ENCODE measurements at regions not wholly inside any gene's neighbourhood (a gene's known extent, or its start where the extent isn't known, plus 50 kb on each side); places are given as distances from the start of the nearest gene placed in this dataset.
A peak's percentile ranks its signal among the peaks of the same experiment; 100 is the strongest.

- peak; percentile 6 for DNase-seq
Measured at GRCh38 chr9:80163889-80164288, 592.1 kb downstream of the TLE4 start.

GRCh38 chr9:80158554-80159170 is 586.9 kb downstream of the TLE4 start:
- DNase-seq = no peak

DNA sequence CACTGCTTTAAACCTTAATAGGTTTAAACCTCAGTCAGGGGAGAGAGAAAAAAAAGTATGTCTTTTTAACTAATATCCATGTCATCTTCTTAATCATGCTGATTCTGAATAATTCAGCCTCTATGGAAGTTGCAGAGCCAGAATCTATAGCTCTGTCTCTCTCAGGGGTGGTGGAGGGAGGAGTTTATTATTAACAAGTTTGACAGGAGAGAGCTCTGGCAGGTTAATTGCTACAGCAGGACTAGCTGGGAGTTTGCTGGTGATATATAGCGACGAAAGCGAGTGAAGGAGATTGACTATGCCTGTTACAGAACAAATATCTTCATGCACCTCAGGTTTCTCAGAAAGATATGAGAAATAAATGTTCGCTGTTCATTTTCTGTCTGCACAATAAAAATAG is 586.4 kb downstream of the TLE4 start:
- DNase-seq = no peak

GRCh38 chr9:80157561-80157983 is 585.8 kb downstream of the TLE4 start:
- no peak for DNase-seq

DNA sequence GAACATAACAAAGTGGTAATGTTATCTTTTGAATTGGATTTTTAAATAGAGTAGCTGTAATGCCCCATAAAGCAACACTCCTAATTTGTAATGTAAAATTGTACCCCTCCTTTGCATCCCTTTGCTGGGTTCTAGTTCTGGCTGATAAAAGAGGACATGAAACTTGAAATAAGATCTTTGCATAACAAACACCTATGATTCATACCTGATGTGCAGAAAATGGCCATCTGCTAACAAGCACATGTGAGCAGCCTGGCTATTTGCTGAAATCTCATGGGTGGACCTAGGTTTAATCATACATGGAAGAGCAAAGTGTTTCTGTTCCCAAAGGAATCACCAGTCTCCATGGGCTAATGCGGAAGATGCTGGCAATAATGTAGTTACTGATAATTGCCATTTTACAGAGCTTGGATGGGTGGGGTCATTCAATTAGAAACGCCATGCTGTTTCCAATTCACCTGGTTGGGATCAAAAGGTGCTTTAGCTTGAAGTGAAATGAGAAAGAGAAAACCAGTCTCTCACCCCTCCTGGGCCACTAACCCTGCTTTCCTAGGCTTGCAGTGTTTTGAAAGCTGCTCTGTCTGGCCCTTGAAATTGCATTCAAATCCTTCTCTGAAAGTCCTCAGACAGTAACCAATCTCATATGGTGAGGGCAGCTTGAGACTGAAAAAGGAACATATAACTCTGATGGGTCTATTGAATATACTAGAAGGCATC is 585.1 kb downstream of the TLE4 start:
- no peak for DNase-seq

DNA sequence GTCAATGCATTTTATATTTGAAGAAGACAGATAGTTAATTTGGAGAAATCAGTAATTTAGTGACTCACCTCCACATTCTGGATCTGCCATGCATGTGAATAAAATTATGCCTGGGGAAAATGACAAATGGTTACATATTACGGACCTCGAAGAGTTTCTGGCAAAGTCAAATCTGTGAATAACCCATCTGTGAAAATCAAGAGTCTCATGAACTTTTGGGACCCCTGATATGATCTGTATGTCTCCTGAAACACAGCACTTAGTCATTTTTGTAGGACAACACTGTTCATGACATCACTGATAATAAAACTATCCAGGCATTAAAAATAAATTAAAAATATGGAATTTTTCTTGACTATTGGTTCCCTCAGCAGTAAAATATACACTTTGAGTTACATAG is 584.5 kb downstream of the TLE4 start:
- no peak for DNase-seq

- DNase-seq = no peak
Measured at GRCh38 chr9:80147866-80148265, 576.1 kb downstream of the TLE4 start.

DNA sequence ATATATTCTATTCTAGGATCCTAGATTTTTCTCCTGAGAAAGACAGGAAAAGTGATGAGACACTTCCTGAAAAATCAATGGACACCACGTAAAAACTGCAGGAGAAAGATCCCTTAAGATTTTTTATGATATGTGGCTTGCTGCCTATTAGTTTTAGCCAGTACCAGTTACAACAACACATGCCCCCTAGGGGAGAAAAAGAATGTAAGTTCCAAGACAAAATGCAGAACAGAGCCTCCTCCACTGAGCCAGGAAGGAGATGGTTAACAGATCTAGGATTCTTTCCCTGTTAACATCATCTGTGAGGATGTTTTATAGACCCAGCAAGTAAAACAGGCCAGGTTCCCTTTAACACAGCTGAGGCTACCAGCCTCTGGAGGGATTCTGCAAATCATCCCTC is 574.7 kb downstream of the TLE4 start:
- DNase-seq = peak; percentile 10

DNA sequence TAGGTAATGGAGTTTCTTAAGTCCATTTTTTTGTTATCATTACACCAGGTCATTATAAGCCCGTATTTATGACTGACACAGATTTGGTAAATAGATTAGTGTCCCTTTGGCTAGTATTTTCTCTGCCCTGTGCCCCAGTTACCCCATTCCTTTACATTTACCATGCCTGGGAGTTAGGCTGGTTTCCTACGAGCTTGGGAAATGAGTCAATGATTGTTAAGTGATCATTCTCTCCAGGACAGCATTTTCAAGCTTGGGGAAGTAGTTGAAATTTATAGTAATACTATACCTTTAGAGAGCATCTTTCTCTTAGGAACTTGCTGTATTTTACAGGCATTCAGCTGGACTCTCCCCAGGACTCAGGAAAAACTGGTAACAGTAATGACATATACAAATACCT is 573.1 kb downstream of the TLE4 start:
- no peak for DNase-seq

- DNase-seq = no peak
Measured at GRCh38 chr9:80144406-80144805, 572.6 kb downstream of the TLE4 start.

DNA sequence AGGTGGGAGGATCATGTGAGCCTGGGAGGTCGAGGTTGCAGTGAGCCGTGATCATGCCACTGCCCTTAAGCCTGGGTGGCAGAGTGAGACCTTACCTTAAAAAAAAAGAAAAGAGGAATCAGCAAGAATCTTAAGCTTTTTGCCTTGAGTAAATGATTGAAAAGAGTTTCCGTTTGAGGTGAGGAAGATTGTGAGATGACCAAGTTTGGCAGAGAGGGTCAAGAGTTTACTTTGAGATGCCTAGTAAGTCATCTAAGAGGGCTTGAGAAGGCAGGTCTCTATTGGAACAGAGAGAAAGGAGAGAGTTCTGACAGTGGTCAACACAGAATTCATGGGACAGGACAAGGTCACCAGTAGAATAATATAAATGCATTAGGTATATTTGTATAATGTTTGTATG is 572.1 kb downstream of the TLE4 start:
- no peak for DNase-seq

GRCh38 chr9:80134487-80134886 is 562.7 kb downstream of the TLE4 start:
- DNase-seq = no peak

GRCh38 chr9:80131627-80132026 is 559.9 kb downstream of the TLE4 start:
- DNase-seq = no peak

DNA sequence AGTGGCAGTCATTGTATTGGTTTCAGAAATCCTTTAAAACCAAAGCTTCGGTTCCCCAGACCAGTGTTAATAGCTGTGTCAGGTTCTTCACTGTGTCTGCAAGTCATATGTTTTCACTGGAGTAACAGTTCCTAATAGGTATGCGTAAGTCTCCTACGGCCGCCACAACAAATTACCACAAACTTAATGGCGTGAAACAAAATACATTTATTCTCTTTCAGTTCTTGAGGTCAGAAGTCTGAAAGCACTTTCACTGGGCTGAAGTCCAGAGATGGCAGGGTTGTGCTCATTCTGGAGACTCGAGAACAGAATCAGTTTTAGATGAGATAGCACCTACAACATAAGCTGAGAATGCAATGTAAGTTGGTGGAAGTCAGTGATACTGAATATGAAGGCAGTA is 556.2 kb downstream of the TLE4 start:
- no peak for DNase-seq

DNA sequence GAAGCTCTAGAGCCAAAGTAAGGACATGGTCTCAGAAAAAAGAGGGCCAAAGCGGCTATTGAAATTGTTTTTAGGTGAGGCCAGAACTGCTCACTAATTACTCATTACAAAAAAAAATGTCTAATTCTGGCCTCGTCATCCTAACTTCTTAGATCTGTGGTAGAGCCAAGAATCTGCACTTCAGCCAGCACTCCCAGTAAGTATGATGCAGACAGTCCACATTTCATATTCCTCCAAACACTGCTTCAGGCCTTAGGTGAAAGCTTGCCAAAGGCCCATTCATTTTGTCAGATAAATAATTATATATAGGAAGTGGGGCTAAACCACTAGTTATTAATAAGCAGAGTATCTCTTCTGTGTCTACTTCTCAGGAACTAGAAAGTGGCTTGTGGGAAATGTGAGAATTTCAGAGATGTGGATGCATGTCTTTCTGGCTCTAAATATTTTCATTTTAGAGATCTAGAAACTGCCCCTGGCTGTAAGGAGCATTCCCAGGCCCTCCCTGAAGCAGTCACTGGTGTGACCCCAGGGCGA is 554.0 kb downstream of the TLE4 start:
- no peak for DNase-seq

DNA sequence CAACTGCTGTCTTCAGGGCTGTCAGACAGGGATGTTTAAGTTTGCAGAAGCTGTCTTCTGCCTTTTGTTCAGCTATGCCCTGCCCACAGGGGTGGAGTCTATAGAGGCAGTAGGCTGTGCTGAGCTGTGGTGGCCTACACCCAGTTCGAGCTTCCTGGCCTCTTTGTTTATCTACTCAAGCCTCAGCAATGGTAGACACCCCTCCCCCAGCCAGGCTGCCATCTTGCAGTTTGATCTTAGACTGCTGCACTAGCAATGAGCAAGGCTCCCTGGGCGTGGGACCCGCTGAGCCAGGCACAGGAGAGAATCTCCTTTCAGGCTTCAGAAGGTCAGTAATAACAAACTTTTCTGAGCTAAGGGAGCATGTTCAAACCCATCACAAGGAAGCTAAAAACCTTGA is 545.3 kb downstream of the TLE4 start:
- DNase-seq = no peak

DNA sequence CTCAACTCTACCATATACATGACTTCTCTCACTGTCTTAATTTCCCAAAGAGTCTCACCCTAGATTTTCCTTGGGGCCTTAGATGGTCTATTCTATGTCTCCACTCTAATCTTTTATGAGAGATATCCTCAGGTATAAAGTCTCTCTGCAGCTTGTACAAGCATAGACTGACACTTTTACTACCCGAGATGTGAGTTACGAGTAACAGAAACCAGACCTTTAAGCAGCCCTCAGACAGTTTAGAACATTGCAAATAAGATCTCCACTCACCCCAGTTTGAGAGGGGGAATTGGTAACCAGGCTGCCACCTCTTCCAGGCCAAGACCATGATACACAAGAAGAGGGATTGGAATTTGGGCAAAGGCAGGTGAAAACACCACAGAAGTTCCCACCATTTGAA is 542.5 kb downstream of the TLE4 start:
- no peak for DNase-seq

DNA sequence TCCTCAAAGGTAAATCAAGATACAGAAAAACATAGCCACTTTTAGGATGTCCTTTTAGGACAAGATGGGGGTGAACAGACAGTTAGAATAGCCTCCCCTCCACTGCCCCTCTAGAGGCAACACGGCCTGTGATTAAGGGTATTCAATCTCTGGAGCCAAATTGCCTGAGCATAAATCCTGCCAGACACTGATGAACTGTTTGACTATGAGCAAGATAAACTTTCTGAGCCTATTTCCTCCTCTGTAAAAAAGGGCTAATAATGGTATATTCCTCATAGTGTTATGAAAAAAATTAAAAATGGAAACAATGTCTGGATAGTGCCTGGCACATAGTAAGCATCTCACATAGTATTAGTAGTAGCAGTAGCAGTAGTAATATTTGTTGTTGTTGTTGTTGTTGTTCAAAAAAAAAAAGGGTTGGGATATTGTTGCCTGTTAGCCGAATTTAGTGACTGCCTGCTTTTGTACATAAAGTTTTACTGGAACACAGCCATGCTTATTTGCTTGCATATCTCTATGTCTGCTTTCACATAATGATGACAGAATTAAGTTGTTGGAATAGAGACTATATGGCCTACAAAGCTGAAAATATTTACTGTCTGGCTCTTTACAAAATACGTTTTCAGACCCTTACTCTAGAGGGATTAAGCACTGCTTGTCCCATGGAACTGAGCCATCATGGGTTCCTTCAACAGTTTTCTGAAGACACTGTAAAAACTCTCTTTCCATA is 536.3 kb downstream of the TLE4 start:
- DNase-seq = no peak

DNA sequence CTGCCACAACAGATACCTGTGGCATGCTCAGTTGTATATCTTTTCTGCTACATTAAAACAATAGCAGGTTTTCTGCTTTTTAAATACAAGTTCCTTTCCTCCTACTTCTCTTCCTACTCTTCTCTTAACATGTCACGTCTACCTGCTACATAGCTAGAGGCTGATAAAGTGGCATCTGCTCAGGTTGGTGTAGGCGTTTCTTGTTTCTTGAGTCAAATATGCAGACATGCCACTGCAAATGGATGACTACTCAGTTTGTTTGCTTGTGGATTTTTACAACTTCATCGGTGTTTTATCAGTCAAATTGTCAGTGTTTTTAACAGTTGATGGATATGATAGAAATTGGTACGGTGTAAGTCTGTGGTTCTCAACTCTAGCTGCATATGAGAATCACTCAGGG is 525.7 kb downstream of the TLE4 start:
- no peak for DNase-seq

DNA sequence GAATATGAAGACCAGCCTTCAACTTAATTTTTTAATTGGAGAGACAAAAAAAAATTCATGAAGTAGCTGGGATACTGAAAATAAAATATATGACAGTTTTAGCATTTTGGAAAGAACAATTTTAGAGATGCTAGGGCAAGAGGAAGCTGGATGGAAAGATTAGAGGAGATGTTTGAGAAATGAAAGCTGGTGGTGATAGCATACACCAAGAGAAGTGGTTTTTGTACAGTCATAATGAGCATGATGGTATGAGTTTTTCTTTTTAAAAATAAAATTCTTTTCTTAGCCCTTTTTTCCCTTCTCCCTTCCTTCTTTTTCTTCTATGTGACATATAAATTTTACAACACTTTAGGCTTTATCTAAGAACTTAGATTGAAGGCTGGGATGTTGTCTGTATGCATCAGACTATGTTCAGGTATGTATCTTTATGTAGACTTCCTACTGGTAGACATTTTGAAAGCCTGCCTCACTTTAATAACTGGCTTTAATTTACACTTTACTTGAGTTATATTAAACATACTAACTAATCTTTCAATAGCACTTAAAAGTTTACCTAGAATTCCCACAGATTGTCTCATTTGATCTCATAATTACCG is 522.5 kb downstream of the TLE4 start:
- no peak for DNase-seq

- no peak for DNase-seq
Measured at GRCh38 chr9:80093695-80094094, 521.9 kb downstream of the TLE4 start.

DNA sequence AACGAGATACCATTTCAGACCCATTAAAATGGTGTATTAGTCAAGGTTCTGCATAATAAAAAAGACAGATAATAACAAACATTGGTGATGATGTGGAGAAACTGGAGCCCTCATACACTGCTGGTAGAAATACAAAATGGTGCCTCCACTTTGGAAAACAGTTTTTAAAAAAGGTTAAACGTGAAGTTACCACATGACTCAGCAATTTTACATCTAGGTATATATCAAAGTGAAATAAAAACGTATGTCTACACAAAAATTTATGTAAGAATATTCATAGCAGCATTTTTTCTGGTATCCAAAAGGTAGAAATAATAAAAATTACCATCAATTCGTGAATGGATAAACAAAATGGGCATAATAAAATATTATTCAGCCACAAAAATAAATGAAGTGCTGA is 519.8 kb downstream of the TLE4 start:
- no peak for DNase-seq

DNA sequence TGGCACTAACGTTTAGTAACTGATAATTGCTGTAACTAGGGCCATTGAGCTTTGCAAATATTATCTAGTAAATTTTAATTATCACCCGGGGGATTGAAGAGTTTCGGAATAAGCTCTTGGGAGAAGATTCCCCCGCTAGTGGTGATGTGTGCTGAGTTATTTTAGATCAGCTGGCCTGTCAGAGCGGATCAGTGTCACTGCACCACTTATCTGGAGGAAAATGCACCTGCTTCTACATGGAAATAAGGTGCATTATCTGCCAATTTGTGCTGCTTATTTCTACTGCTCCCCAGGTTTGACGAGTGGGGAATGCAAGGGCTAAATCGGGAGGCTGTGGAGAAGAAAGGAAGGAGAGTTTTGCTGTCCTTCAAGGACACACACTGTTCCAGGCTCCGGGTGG is 518.6 kb downstream of the TLE4 start:
- DNase-seq = no peak
